GM12892 (cell line): ENCODE measurements at regions not wholly inside any gene's neighbourhood (a gene's known extent, or its start where the extent isn't known, plus 50 kb on each side); places are given as distances from the start of the nearest gene placed in this dataset.

Source experiments
- POLR2A ChIP-seq: IDR thresholded peaks from 2 replicates; pipeline ENCODE4 v1.6.1; 2011; ENCODE audit warnings: low read depth, low read length, control low read depth
- POLR2AphosphoS5 ChIP-seq: IDR thresholded peaks from 2 replicates; pipeline ENCODE4 v1.6.1; 2011; ENCODE audit warnings: low read depth, low read length, control low read depth

DNA sequence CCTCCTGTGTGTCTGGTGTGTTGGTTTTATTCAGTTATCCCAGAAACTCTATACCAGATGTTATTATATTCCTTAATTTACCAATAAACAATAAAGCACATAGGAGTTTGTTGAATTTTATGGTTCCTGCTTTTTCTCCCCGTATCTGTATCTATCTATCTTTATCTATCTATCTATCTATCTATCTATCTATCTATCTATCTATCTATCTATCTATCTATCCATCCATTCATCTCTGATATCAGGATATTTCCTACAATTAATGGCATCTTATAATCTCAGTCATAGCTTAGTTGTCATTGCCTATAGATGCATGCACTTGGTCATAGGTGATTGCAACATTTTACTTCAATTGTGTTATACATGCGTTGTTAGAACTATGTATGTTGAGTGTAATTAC is 500.2 kb upstream of the ZEB2 start:
- TF ChIP-seq POLR2A = no peak
- TF ChIP-seq POLR2AphosphoS5 = no peak
